Calu3 (cell line): ENCODE measurements at regions not wholly inside any gene's neighbourhood (a gene's known extent, or its start where the extent isn't known, plus 50 kb on each side); places are given as distances from the start of the nearest gene placed in this dataset.
A peak's percentile ranks its signal among the peaks of the same experiment; 100 is the strongest.

Experiments used
- BruUV-seq: library from RNA; stranded (reverse); fragments of 400-500 nt; replicated peaks from 2 replicates; lab custom pipeline; 2021; lab: Mats Ljungman, UMichigan
- CTCF ChIA-PET: fragments of 300-600 bp; sonication (Branson Sonifier 250); formaldehyde crosslinking; loops from one replicate; lab custom pipeline; 2022; ENCODE audit warnings: antibody characterized with exemption; lab: Charles Lee
- DNase-seq: peaks from one replicate; pipeline ENCODE4 v3.0.0; 2022
- H3K27ac Mint-ChIP-seq: one replicate; pipeline ENCODE4 v1.8.0; 2022; ENCODE audit warnings: mixed read lengths; ENCODE audit not compliant: unreplicated experiment
- H3K27me3 Mint-ChIP-seq: one replicate; pipeline ENCODE4 v1.8.0; 2022; ENCODE audit warnings: mixed read lengths; ENCODE audit not compliant: unreplicated experiment
- H3K36me3 Mint-ChIP-seq: one replicate; pipeline ENCODE4 v1.8.0; 2022; ENCODE audit warnings: mild to moderate bottlenecking, moderate library complexity, mixed read lengths; ENCODE audit not compliant: insufficient read depth, unreplicated experiment
- H3K4me1 Mint-ChIP-seq: one replicate; pipeline ENCODE4 v1.8.0; 2022; ENCODE audit warnings: mild to moderate bottlenecking, low read depth, mixed read lengths; ENCODE audit not compliant: unreplicated experiment
- H3K4me3 Mint-ChIP-seq: one replicate; pipeline ENCODE4 v1.8.0; 2022; ENCODE audit warnings: mild to moderate bottlenecking, low read depth, moderate library complexity, mixed read lengths; ENCODE audit not compliant: unreplicated experiment
- H3K9me3 Mint-ChIP-seq: one replicate; pipeline ENCODE4 v1.8.0; 2022; ENCODE audit warnings: low read depth, mixed read lengths; ENCODE audit not compliant: unreplicated experiment
- CTCF ChIP-seq: fragments of 200-600 bp; IDR thresholded peaks from one replicate; pipeline ENCODE4 v1.8.0; 2022; ENCODE audit warnings: antibody characterized with exemption; ENCODE audit not compliant: unreplicated experiment
- intact Hi-C: fragments of 100-400 bp; cut with micrococcal nuclease; formaldehyde crosslinking; loops from one replicate; pipeline ENCODE4 v1.10.0; 2022; ENCODE audit not compliant: unreplicated experiment

- no peak for DNase-seq
- Mint-ChIP-seq H3K27ac (peak overlapping the region; percentile 28), H3K27me3 (no peaks in the 10 kb centered on the region), H3K4me1 (peaks cover 44% of the 10 kb centered on the region), H3K4me3 (no peak overlapping the region), H3K36me3 (no peaks in the 10 kb centered on the region), H3K9me3 (peaks cover 2% of the 10 kb centered on the region)
- BruUV-seq, result no TSS peak
- CTCF ChIA-PET, result interaction anchor here (0.5 kb wide), 2 partner anchors 30 to 477 kb away, joined by 3 read pairs; no protein-coding TSS in a partner anchor
- no peak for TF ChIP-seq CTCF
- intact Hi-C loops, result loop anchor here (2.0 kb wide), 1 partner anchor 31 kb away; no protein-coding TSS in a partner anchor
Observed at GRCh38 chr5:164203581-164204225, 698.3 kb downstream of the MAT2B start.

- no peaks in the 10 kb centered on the region for H3K36me3 Mint-ChIP-seq
- H3K27ac Mint-ChIP-seq, result peak overlapping the region; percentile 28
- no TSS peak for BruUV-seq
- intact Hi-C loops, result loop anchor here (2.0 kb wide), 1 partner anchor 30 kb away; no protein-coding TSS in a partner anchor
- no peak overlapping the region for H3K4me3 Mint-ChIP-seq
- TF ChIP-seq CTCF, result no peak
- peaks cover 2% of the 10 kb centered on the region for H3K9me3 Mint-ChIP-seq
- peaks cover 44% of the 10 kb centered on the region for H3K4me1 Mint-ChIP-seq
- H3K27me3 Mint-ChIP-seq, result no peaks in the 10 kb centered on the region
- CTCF ChIA-PET, result interaction anchor here (0.5 to 0.6 kb wide), 2 partner anchors 16 to 30 kb away, joined by 3 read pairs; no protein-coding TSS in a partner anchor
- DNase-seq, result peak; percentile 28
Observed at GRCh38 chr5:164204338-164204946, 699.0 kb downstream of the MAT2B start.

- H3K36me3 Mint-ChIP-seq, result no peaks in the 10 kb centered on the region
- TF ChIP-seq CTCF, result no peak
- BruUV-seq, result no TSS peak
- CTCF ChIA-PET, result no interaction called here
- peaks cover 44% of the 10 kb centered on the region for H3K4me1 Mint-ChIP-seq
- H3K4me3 Mint-ChIP-seq, result no peak overlapping the region
- no peaks in the 10 kb centered on the region for H3K27me3 Mint-ChIP-seq
- intact Hi-C loops, result no loop called here
- no peak for DNase-seq
- H3K27ac Mint-ChIP-seq, result no peak overlapping the region
- no peaks in the 10 kb centered on the region for H3K9me3 Mint-ChIP-seq
Observed at GRCh38 chr5:164206196-164206595, 700.8 kb downstream of the MAT2B start.

- DNase-seq, result no peak
- CTCF ChIA-PET, result no interaction called here
- Mint-ChIP-seq H3K36me3 (no peaks in the 10 kb centered on the region), H3K4me3 (no peak overlapping the region), H3K27ac (no peak overlapping the region), H3K27me3 (no peaks in the 10 kb centered on the region), H3K9me3 (no peaks in the 10 kb centered on the region), H3K4me1 (peaks cover 37% of the 10 kb centered on the region)
- BruUV-seq, result no TSS peak
- intact Hi-C loops, result no loop called here
- no peak for TF ChIP-seq CTCF
Observed at GRCh38 chr5:164207646-164208045, 702.2 kb downstream of the MAT2B start.
